SW480 (cell line): ENCODE measurements at regions not wholly inside any gene's neighbourhood (a gene's known extent, or its start where the extent isn't known, plus 50 kb on each side); places are given as distances from the start of the nearest gene placed in this dataset.

Experiments
- DNase-seq: peaks from one replicate; pipeline ENCODE4 v3.0.0-alpha.2; 2016; ENCODE audit warnings: low spot score

DNA sequence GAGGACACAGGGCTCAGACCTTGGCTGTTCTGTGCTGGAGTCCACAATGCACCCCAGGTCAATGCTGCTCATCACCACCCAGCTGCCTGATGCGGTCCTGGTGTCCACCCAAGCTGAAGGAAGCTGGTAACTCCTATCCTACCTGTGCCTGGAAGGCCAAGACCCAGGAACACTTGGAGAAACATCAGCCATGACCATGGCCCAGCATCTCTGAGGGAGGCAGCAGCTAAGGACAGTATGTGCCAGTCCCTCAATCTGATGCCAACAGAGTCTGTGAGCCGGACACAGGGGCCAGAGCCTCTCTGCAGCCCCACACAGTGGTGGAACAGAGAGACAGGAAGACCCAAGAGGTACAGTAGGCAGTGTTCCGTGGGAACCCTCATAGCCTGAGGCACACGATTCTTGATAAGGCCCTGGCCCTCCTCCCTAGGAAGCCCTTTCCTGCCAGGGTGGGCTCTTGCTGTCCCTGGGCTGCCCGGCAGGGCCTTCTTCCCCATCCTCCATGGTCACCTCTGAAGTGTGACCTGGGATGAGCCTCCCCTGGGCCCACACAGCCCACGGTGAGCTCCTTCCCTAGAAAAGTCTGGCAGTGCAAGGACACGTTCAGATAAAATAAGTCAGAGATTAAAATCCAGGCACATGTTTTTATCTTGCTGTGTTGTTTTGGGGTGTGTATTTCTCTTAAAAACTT is 170.7 kb downstream of the THBS2 start:
- no peak for DNase-seq

DNA sequence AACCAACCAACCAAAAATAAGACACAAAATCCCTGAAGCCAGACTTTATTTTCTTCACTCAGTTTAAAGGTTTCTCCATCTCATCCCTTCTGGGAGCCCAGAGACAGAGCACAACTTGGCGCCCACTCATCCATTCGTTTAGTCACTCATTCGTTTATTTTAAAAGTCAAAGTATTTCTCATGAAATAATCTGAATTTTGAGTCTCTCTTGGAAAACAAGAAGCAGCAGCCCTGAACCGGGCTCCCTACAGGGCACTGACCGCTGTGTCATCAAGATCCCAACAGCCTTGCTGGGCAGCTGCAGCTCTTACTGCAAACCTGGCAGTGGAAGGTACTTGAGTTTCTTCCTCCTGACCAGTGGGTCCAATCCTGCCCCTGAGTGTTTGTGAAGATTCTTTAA is 171.6 kb downstream of the THBS2 start:
- DNase-seq: no peak

DNA sequence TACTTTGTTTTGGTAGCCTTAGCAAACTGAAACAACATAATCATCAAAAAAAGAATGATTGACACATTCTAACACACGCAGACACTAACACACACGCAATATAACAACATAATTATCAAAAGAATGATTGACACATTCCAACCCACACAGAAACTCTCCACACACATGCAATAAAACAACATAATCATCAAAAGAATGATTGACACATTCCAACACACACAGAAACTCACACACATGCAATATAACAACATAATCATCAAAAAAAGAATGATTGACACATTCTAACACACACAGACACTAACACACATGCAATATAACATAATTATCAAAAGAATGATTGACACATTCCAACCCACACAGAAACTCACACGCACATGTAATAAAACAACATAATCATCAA is 172.4 kb downstream of the THBS2 start:
- DNase-seq: peak; percentile 0

DNA sequence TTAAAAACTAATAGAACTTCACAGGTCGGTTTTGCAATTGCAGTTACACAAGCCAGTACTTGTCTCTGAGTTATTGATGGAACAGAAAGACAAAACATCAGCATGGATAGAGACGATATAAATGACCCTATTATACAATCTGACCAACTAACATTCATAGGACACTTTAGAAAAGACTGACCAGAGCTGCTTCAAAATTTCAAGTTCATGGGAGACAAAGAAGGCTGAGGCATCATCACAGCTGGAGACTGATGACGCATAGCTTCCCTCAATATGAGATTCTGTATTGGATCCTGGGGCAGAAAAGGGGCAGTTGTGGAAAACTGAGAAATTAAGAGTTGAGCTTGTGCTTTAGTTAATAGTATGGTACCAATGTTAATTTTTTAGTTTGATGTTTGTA is 174.0 kb downstream of the THBS2 start:
- no peak for DNase-seq

DNA sequence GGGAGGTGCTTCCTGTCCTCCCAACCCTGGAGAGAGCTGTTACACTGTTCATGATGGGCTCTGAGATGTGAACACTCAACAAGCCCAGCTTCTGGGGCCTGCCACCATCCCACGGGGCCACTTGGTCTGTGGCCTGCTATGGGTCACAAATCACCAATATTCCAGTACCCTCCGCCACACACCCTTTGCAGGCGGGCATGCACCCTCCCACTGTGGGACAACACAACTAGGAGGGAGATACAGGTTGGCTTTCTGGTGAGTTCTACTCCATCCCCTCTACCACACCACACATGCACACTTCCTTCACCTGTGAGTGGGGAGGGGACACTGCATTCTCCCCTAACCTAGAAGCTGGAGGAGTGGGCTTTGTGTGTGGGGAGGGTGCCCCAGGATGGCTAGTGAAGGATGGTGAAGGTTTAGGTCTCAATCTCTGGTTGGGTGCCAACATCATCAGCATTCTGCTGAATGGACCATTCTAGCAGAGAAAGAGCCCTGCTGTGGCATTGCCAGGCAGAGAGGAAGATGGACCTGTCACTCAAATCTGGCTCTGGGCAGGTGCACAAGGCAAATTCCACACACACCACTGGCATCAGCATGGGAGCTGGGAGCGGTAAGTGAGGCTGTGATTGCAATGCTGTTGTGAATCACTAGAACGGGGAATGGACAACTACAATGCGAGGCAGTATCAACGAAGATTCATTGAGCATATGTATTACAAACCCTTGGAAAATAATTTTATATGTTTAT is 175.1 kb downstream of the THBS2 start:
- no peak for DNase-seq

DNA sequence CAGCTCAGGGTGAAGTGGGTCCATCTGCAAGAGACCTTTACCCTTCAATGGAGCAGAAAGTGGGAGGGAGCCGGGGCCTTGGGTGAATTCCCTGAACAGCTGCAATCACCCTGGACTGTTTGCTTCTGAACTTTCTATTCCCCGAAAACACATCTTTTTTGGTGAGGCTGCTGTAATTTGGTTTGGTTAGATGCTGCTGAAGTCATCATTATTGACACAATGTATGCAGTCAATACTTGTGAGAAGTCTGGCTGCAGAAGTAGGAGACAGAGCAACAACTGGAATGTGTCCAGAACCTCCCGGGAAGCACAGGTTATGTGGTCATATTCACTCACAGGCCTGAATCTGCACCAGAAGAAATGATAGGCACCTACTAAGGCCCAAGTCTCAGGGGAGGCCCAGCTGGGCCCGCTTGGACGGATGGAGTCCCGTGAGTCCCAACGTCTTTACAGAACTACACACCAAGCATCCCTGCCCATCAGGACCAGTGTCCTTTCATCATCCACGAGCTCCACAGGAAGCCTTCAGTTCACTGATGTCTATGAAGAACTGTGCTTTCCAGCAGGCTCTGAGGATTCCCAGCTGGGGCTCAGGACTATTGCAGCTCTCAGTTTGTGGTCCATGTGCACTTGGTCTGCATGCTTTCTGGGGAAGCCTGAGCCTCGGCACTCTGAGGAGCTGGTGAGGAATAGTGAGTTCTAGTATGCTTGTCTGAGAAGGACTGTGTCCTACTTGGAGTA is 177.6 kb downstream of the THBS2 start:
- no peak for DNase-seq

DNA sequence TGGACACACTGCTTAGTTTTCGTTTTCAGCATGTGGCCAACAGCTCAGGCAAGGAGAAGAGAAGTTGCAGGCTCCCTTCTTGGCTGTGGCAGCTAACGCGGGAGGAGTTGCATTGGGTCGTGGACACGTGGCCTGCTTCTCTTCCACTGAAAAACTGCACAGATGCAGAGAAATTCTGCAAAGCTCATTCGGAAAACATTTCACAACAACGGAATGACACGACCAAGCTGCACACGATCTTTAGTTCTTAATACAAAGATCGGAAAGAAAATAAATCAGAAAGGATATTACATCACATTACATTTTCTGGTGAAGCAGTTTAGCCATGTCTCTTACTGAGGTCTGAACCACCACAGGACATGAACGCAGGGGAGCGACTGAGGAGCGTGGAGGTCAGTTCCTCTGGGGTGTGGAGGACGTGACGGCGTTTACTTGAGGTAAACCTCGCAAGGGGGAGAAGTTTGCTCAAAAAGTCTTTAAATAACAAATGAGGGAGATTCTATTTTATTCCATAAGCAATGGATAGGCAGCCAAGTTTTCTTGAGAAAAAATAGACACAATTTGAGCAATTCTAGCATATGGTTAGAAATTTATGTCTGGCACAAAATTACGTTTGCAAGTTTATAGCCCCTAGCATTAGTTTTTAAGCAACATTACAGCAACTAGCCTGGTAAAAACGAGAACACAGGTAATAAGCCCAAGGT is 178.3 kb downstream of the THBS2 start:
- no peak for DNase-seq

DNA sequence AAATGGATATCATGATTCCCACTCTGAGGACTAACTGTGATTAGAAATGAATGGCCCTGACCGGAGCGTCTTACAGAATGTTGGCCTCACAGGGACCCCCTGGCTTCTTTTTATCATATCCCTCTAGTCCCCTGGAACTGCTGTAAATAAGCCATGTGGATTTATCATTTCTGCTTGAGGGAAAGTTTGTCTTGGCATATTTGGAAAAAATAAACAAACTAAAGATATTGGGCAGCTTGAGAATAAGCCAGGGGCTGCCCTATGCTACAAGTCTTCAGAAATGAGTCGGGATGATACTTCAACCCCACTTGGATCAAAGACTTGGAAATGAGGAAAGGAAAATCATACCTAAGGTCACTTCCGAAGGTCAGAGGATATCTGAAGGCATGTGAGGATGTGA is 179.1 kb downstream of the THBS2 start:
- DNase-seq: no peak

DNA sequence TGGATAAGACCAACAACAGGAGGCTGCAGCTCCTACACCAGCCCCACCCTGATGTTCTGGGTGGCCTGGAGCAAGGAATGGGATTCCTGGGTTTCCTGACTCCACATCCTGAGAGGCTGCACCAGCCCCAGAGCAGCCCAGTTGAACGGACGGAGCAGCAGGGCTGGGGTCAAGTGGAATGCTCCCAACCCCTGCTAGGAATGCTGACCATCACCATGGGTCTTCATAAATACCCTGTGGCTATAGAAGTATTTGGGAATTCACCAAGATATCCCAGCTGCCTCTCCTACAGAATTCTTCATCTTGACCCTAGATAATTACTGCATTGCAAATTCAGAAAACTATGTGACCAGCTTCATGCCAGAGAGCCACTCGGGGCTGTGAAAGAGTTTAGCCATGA is 180.3 kb downstream of the THBS2 start:
- DNase-seq: no peak

DNA sequence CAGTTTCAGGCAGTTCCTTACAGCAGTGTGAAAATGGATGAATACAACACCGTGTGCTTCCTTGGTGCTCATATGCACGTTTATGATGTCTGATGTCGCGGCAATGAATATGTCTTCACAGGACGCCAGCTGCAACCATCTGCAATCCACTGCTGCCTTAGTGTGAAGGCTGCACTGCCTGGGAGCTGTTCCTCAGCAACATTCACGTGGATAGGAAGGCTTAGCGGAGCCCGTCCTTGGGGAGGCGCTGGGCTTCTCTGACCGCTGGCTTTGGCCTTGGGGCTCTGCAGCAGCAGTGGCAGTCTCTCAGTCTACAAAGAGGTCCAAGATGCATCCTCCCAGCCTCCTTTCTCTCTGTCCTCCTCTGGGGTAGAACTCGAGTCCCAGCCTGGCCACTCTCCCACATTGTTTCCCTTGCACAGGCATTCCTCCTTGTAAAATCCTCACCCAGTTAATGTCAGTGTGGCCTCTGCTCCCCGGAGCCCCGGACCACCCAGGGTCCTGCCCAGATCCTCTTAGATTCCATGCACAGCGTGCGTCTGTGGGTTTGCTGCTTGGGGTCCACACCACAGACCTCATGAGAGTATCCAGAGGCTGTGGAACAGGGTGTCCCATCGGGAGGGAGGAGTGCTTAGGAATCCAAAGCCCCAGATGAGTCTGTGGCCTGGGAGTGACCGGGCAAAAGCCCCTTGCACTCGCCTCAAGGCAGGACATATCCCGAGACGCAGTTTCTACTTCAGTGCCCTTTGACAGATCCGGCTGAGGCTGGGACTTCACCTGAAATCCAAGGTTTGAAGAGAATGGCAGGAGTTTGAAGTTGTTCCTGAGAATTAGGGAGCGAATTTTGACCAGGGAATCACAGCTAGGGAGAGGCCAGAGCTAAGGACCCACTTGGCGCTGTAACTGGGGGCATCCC is 181.3 kb downstream of the THBS2 start:
- DNase-seq: no peak

DNA sequence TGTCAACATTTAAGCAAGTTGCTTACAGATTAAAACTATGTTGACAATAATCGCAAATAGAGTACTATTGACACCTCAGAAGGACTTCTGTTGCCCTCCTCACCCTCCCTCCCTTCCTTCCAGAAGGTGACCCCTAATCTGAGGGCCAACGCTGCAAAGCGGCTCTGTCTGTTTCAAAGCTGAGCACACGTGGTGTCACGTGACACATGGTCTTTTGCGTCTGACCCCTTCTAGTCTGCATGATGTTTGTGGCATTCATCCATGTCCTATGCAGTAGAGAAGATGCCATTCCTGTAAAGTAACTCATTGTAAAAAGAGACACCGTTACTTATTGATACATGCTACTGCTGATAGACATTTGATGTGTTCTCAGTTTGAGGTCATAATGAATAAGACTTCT is 182.3 kb downstream of the THBS2 start:
- no peak for DNase-seq

DNA sequence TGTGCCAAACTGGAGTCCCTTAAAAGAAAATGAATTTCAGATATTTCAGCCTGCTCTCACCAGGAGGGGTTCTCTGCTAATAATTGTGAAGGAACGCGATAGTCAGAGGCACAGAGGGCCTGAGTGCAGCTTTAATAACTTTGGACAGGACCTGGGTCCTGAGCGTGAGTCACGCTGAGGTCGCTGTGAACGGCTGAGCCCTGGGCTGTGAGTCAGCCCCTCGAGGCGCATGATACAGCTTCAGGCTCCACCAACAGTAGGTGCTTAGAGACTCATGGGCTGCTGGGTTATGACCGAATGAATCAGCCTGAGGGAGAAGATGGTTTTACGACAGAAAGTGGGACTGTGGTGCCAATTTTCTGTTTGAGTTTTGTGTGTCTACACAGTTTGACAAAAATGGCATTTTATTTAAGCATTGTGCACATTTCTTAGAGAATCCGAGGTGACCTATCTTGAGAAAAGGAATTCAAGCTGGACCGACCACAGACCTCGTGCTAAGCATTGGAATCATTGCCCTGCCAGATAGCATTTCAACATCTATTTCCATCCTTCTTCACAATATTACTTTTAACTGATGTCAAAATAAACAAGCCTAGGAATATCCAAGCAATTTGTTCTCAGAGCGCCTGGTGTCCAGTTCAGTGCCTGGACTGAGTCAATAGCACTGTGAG is 183.0 kb downstream of the THBS2 start:
- DNase-seq: peak; percentile 68

DNA sequence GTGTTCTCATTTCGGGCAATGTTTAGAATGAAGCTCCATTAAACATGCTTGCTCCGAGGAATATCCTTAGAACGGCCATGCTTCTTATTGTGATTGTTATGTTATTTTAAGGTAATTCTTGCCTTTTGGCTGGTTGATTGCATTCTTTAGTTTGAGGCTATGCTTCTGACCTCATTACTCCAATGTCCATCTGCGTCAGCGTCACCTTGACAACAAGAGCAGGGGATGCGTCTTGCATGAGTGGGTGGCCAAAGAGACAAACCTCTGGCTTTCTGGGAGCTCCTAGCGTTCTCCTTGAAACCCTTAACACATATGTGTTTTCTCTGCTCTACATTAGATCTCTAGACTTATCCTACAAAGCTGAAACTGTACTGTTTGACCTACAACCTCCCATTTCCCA is 184.3 kb downstream of the THBS2 start:
- DNase-seq: no peak

DNA sequence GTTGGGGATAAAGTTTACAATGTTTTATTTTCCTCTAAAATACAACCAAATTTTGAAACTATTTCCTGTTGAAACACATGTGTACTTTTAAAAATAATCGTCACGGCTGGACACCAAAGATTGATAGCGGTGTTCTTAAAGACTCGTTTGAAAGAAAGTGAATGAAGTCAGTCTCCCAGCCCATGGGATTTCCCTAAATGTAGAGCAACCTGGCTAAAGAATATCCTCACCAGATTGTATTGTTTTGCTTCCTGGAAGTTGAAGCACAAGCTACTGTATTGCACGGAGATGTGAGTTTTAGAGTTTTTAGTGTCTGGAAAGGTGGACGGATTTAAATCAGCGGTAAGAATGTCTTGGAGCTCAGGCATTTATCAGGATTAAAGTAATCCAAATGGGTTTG is 189.5 kb downstream of the THBS2 start:
- no peak for DNase-seq

DNA sequence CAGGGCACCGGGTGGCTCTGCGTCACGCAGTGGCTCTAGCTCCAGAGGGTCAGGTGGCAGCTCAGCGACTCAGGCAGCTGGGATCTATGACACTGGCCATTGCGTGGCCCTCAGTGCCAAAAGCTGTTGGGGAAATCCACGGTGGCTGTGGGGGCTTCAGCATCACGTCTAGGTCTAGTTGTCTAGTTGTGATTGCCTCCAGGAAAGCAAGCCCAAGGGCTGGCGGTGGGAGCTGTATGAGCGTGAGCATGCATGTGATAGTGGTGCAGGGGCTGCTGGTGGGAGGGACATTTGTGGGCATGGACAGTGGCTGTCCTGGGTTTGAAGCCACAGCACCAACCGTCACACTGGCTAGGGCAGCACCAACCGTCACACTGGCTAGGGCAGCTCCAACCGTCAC is 191.4 kb downstream of the THBS2 start:
- no peak for DNase-seq

DNA sequence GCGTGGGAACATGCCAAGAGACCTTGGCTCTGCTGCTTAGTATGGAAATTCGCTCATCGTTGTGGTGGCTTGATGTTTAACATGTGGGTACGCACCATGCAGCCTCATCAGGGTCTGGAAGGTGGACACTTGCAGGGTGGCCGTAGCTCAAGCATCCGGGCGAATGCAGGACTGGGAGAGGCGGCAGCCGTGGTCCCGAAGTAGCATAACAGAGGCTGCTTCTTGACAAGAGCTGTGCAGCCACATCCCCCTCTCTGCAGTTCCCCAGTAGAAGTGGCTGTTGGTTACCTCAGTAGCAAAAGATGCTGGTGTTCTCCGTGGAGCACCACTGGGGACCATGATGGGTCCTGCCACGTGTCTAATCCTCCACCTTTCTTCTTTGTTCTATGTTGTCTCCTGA is 195.0 kb downstream of the THBS2 start:
- no peak for DNase-seq

DNA sequence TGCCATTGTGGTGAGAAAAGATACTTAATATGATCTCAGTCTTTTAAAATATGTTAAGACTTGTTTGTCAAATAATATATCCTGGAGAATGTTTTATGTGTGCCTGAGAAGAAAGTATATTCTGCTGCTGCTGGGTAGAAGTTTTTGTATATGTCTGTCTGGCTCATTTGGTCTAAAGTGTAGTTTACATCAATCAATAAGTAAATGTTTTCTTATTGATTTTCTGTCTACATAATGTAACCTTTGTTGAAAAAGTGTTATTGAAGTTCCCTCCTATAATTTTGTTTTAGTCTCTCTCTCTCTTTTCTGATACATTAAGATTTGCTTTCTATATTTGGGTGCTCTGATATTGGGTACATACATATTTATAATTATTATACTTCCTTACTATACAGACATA is 201.2 kb downstream of the THBS2 start:
- DNase-seq: no peak

DNA sequence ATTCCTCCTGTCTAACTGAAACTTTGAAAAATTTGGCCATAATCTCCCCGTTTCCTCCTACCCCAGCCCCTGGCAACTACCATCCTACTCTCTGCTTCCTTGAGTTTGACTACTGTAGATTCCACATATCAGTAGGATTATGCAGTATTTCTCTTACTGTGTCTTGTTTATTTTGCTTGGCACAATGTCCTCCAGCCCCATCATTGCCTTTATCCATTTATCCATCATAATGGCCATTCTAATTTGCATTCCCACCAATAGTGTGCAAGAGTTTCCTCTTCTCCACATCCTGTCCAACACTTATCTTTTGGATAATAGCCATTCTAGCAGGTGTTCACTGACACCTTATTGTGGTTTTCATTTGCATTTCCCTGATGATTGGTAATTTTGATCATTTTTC is 202.3 kb downstream of the THBS2 start:
- no peak for DNase-seq

DNA sequence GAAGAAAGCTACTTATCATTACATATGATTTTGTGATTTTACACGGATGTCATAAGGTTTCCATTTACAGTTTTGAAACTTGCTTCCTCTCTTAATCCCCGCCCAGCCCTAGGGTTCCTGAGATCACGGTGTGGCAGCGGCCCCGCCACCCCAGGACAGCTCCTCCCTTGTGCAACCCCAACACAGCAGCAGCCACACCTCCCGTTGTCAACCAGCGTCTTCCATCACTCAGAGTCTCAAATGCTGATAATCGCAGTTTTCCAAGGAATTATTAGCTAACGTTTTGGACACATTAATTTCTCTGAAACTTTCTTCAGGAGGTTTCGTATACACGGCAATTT is 204.8 kb downstream of the THBS2 start:
- no peak for DNase-seq

DNA sequence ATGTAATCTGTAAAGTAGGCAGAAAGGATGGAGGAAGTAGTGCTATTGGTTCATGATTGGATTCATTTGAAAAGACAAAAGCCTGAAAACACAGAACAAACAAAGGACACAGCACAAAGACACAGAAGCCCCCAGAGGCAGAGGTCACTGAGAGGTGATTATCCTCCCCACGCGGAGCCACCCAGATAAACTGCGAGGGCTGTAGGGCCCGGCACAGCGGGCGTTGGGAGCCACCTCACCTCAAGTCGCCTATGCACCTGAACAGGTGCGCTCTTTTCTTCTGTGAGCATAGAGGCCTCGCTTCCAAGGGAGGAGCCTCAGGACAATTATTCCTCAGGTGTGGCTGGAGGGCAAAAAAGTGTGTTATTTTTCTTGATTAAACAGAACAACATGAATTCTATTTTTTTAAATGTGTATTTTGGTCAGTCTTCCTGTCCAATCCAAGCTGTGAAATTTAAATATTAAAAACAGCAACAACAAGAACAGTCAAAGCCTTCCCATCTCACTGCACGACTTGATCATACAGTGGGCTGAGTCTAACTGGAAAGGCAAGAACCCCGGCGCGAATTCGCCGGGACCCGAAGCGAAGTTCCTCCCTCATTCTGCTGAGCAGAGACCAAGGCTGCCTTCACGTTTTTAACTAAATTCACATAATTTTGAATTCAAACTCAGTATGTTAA is 205.3 kb downstream of the THBS2 start:
- no peak for DNase-seq

DNA sequence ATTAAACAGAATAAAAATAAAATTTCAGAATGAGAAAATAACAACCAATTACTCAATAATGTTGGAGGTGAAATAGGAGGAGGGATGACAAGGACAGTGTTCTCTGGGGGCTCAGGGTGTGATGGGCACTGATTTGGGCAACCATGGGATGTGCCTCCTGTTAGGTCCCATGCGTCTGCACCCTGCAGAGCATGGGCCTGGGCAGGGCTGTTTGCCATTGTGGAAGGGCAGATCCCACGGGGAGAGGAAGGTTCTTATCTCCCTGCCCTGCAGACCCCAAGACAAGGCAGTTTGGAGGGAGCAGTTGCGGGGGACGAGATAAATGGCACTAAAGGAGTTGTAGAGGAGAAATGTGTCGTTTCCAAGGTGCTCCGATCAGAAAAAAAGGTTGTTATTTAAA is 206.3 kb downstream of the THBS2 start:
- no peak for DNase-seq
